AG09309 (cell line): ENCODE measurements at regions not wholly inside any gene's neighbourhood (a gene's known extent, or its start where the extent isn't known, plus 50 kb on each side); places are given as distances from the start of the nearest gene placed in this dataset.

ENCODE experiments used
- DNase-seq: peaks from one replicate; pipeline ENCODE4 v3.0.0-alpha.2; 2010; ENCODE audit warnings: low read depth
- H3K4me3 ChIP-seq: 2 replicates; pipeline ENCODE4 v1.5.1; 2011; ENCODE audit warnings: mild to moderate bottlenecking, low read depth, low read length, moderate library complexity; ENCODE audit not compliant: control insufficient read depth
- CTCF ChIP-seq: IDR thresholded peaks from 2 replicates; pipeline ENCODE4 v1.5.1; 2011; ENCODE audit warnings: mild to moderate bottlenecking, low read depth, low read length, inconsistent platforms; ENCODE audit not compliant: insufficient read depth, control insufficient read depth; ENCODE audit errors: missing control alignments

GRCh38 chr2:75964646-75965045 lies 253.9 kb upstream of the GCFC2 start:
- no peak for DNase-seq
- no peak for TF ChIP-seq CTCF

GRCh38 chr2:75960472-75961009 lies 249.8 kb upstream of the GCFC2 start:
- DNase-seq: no peak
- TF ChIP-seq CTCF: no peak
- no peak overlapping the region for H3K4me3 ChIP-seq

More at GRCh38 chr2:75964646-75965045, 253.9 kb upstream of the GCFC2 start:
- H3K4me3 ChIP-seq: no peak overlapping the region

GRCh38 chr2:75959724-75960471 lies 249.2 kb upstream of the GCFC2 start:
- no peak for TF ChIP-seq CTCF
- no peak overlapping the region for H3K4me3 ChIP-seq
- no peak for DNase-seq

GRCh38 chr2:75954761-75955160 lies 244.0 kb upstream of the GCFC2 start:
- no peak for DNase-seq
- no peak overlapping the region for H3K4me3 ChIP-seq
- TF ChIP-seq CTCF: no peak

- TF ChIP-seq CTCF: no peak
- H3K4me3 ChIP-seq: no peak overlapping the region
- no peak for DNase-seq
Measured at GRCh38 chr2:75952173-75952572, 241.5 kb upstream of the GCFC2 start.

GRCh38 chr2:75949385-75950030 lies 238.8 kb upstream of the GCFC2 start:
- no peak overlapping the region for H3K4me3 ChIP-seq
- TF ChIP-seq CTCF: no peak
- no peak for DNase-seq
